Retina (tissue), 1 donor: ENCODE measurements at regions not wholly inside any gene's neighbourhood (a gene's known extent, or its start where the extent isn't known, plus 50 kb on each side); places are given as distances from the start of the nearest gene placed in this dataset.
"Not testable (repeated sequence)": the region's sequence is repeated elsewhere in the genome, so short reads cannot be mapped to it uniquely, and the experiment has no call there.

Experiments
- DNase-seq: peaks from one replicate; pipeline ENCODE4 v3.0.0-alpha.2; 2016

DNA sequence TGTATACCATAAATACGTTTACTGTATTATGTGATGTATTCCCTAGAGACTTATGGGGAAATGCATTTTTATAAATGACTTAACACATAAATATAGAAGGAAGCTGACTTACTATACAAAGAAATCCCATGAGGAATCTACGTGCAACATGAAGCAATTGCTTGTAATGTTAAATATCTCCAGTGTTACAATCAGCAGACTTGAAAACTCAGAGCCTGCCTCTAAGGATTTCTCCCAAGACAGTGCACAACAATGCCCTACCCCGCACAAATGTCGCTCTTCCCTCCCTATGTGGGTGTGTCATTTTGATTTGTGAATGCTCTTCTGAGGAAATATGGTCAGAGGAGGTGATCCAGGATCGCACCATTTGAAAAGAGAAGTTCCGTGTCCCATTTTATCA, 629.0 kb downstream of the NR2F2 start:
- peak; percentile 26 for DNase-seq

GRCh38 chr15:96960711-96961480, 630.4 kb downstream of the NR2F2 start:
- no peak for DNase-seq

DNA sequence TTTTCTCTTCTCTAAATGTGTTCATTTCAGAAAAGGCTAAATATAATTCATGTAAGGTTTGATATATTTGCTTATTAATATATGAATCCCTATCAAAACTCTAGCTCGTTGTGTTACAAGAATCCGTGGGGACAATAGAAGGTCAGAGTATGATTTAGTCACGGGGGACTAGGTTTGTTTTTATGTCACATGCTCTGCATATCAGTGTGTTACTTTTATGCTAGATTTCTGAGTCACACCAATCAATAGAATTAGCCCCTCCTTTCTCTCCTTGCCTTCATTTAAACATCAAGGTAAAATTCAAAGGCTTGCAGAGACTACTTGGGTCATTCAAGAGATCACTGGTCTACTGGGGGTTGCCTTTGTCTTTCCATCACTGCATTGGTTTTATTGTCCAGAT, 636.1 kb downstream of the NR2F2 start:
- no peak for DNase-seq

DNA sequence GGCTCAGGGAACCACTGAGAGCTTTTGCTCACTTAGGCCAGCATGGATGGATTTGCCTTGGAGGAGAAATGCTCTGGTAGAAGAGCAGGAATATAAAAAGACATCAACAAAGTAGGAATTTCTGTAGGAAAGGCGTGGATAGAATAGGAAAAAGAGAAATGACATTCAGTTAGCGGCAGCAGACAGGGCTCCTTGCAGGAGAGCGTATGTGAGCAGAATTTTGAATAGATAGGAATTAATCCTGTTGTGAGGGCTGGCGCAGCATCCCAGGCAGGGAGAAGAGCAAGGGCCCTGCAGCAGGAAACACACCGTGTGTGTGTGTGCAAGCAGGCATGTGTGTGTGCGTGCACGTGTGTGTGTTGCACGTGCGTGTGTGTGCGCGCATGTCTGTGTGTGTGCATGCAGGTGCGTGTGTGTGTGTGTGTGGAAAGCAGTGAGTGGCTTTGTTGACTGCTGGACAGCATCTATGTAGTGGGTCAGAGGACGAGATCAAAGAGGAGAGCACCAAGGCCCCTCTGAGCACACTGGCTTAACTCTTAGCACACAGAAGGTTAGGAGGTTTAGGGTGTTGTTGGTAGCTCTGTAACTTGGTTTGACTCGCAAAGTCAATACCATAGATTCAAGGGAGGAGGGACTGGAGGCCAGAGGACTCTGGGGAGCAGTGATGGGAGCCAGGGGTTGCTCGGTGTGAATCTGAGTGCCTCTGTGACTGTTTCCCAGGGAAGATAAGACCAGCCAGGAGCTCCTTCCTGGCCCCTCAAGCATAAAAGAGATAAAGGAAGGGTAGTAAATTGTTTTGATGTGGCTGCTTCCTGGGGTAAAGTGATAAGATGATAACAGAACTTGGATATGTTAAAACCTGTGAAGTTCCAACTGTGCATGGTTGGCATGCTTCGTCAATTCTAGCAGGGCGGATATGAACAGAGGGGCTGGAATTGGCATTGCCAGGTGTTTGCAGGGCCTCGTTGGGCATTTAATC, 639.5 kb downstream of the NR2F2 start:
- no peak for DNase-seq

DNA sequence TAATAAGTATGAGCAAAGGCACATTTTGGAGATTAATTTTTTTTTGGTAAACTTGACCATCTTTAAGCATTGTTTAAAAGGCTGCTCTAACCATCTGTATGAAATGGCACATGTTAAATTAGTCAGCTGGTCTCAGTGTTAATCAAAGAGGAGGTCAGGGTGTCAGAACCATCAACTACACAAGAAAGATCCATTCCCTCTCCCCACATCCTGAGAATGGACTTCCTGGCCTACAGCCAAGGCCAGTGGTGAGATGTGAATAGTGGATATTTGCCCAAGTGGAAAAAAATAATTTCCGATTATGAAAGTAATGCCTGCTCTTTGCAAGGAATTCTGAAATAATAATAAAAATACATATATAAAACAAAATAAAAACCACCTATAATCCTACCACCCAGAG, 641.7 kb downstream of the NR2F2 start:
- no peak for DNase-seq

DNA sequence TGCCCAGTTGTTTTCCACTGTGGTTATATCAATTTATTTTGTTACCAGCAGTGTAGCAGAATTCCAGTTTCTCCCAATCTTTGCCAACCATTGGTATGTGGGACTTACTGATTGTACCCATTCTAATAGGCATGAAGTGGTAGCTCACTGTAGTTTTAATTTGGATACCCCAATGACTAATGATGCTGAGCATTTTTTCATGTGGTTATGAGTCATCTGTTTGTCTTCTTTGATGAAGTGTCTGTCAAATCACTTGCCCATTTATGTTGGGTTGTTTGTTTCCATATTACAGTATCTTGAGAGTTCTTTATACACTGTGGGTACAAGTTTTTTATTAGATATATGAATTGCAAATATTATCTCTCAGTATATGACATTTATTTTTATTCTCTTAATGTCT, 644.3 kb downstream of the NR2F2 start:
- DNase-seq: no peak

DNA sequence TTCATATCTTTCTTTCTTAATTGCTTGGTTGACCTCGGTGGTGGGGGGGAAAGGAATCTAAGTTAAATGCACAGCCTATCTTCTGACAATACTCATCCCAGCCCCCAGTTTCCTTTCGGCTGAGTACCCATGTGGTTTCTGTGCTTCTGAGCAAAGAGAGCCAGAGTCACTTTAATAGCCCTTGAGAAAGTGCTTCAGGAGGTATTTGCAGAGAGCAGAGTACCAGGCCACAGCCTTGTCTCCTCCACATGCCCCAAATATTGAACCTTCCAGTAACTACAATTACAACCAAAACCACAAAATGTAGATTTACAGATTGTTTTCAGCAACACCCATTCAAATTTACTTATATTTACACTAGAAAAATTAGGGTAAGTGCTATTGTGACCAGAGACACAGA, 647.4 kb downstream of the NR2F2 start:
- DNase-seq: no peak

GRCh38 chr15:96978937-96979473, 648.5 kb downstream of the NR2F2 start:
- no peak for DNase-seq

GRCh38 chr15:96984121-96984671, 653.7 kb downstream of the NR2F2 start:
- DNase-seq: not testable (repeated sequence)

- no peak for DNase-seq
Measured at GRCh38 chr15:96992817-96993216, 662.3 kb downstream of the NR2F2 start.

DNA sequence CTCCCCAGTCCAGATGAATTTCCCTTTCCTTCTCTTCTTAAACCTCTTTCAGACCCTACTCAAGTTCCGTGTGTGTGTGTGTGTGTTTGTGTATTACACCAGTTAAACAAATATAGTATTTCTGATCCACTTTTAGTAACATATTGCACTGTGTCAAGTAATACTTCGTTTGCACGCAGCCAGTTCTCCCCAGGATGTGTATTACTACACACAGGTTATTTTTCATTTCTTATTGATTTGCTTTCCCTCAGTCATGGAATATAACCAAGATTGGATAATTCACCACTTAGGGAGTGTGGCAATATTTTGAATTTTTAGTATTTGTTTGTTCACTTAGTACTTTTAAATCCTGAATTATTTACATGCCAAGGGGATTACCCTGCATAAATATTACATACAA, 667.0 kb downstream of the NR2F2 start:
- DNase-seq: no peak

DNA sequence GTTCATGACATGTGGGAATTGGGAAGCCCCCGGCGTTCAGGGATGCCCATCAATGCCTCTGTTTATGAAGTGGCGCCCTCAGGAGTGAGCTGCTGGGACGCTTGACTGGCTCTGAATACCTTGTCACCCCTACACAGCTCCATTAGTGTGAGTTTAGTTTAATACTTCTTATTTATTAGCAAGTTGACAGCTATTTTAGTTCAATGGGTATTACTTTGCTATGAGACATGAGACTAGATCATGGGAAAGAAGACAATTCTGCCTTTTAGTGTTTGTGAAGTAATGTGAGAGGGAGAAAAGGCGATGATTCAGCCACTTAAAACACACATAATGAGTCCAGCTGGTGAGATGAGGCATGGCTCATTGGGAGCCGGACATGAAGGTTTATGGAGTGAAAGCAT, 678.5 kb downstream of the NR2F2 start:
- peak; percentile 47 for DNase-seq

- no peak for DNase-seq
Measured at GRCh38 chr15:97012986-97013385, 682.5 kb downstream of the NR2F2 start.

DNA sequence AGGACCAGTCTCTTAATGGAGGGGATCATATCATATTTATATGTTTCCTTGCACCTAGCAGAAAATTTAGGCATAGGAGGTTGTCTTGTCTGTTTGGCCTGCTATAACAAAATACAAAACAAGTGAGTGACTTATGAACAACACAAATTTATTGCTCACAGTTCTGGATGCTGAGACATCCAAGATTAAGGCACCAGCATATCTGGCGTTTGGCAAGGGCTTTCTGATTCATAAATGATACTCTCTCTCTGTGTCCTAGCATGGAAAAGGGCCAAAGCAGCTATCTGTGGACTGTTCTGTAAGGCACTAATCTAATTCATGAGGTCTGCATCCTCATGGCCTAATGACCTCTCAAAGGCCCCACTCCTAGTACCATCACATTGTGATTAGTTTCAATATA, 683.0 kb downstream of the NR2F2 start:
- no peak for DNase-seq

GRCh38 chr15:97014001-97014400, 683.5 kb downstream of the NR2F2 start:
- DNase-seq: no peak

GRCh38 chr15:97023488-97023844, 693.0 kb downstream of the NR2F2 start:
- no peak for DNase-seq

- DNase-seq: no peak
Measured at GRCh38 chr15:97026781-97027180, 696.3 kb downstream of the NR2F2 start.

- DNase-seq: no peak
Measured at GRCh38 chr15:97027772-97028171, 697.3 kb downstream of the NR2F2 start.

DNA sequence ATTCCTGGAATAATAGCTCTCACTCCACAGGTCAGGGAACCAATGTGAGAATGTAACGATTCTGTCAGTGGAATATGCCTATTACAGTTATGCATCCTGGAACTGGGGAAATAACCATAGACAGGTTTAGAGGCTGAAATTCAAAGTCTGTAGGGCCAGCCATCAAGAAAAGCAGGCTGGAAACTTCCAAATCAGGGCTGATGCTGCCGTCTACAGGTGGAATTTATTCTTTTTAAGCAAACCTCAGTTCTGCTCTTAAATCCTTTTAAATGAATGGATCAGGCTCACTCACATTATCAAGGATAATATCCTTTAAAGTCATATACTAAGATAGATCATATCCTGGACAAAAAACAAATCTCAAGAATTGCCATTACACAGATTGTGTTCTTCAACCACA, 699.8 kb downstream of the NR2F2 start:
- no peak for DNase-seq

DNA sequence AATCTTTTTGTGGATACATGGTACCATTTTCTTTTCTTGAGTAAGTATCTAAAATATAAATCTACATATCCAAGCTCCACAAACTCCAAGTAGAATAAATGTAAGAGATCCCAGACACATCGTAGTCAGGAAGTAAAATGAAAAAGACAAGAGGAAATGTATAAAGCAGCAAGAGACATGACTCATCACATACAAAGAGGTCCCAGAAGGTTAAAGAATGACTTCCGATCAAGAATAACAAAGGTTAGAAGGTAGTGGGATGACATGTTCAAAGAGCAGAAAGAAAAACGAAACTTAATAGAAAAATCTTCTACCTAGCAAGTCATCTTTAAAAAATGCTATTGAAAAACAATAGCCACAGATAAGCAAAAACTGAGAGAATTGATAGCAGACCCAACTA, 705.8 kb downstream of the NR2F2 start:
- no peak for DNase-seq

DNA sequence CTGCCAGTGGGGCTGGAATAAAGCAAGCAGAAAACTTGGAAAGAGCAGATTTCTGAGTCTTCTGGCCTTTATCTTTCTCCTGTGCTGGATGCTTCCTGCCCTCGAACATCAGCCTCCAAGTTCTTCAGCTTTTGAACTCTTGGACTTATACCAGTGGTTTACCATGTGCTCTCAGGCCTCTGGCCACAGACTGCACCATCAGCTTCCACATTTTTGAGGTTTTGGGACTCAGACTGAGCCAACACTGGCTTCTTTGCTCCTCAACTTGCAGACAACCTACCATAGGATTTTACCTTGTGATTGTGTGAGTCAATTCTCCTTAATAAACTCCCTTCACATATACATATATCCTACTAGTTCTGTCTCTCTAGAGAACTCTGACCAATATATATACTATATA, 706.6 kb downstream of the NR2F2 start:
- DNase-seq: no peak

GRCh38 chr15:97045666-97046421, 715.3 kb downstream of the NR2F2 start:
- DNase-seq: no peak

GRCh38 chr15:97052513-97052912, 722.0 kb downstream of the NR2F2 start:
- no peak for DNase-seq
